GM06990 (cell line): ENCODE measurements at regions not wholly inside any gene's neighbourhood (a gene's known extent, or its start where the extent isn't known, plus 50 kb on each side); places are given as distances from the start of the nearest gene placed in this dataset.

Experiments used
- DNase-seq: peaks from one replicate; pipeline ENCODE4 v3.0.0-alpha.2; 2011; ENCODE audit not compliant: insufficient read length; ENCODE audit errors: extremely low read depth
- H3K27me3 ChIP-seq: replicated peaks from 2 replicates; pipeline ENCODE4 v1.6.0; 2011; ENCODE audit warnings: low read length; ENCODE audit not compliant: control insufficient read depth, insufficient read depth
- H3K36me3 ChIP-seq: 2 replicates; pipeline ENCODE4 v1.5.1; 2011; ENCODE audit warnings: low read length; ENCODE audit not compliant: control insufficient read depth, insufficient read depth
- H3K4me3 ChIP-seq: replicated peaks from 2 replicates; pipeline ENCODE4 v1.5.1; 2011; ENCODE audit warnings: low read depth, mild to moderate bottlenecking, control low read depth, low read length
- TF ChIP-seq, protein P1 (sequence below): IDR thresholded peaks from 2 replicates; pipeline ENCODE4 v1.5.1; 2011; ENCODE audit warnings: low read length, control low read depth, mild to moderate bottlenecking, inconsistent platforms; ENCODE audit not compliant: insufficient read depth, poor library complexity, severe bottlenecking

GRCh38 chr18:2192562-2192961 is 378.7 kb downstream of the METTL4 start:
- Histone ChIP-seq H3K36me3 (no peaks in the 10 kb centered on the region), H3K4me3 (no peak overlapping the region), H3K27me3 (no peaks in the 10 kb centered on the region)
- DNase-seq = no peak
- TF ChIP-seq, protein P1, sequence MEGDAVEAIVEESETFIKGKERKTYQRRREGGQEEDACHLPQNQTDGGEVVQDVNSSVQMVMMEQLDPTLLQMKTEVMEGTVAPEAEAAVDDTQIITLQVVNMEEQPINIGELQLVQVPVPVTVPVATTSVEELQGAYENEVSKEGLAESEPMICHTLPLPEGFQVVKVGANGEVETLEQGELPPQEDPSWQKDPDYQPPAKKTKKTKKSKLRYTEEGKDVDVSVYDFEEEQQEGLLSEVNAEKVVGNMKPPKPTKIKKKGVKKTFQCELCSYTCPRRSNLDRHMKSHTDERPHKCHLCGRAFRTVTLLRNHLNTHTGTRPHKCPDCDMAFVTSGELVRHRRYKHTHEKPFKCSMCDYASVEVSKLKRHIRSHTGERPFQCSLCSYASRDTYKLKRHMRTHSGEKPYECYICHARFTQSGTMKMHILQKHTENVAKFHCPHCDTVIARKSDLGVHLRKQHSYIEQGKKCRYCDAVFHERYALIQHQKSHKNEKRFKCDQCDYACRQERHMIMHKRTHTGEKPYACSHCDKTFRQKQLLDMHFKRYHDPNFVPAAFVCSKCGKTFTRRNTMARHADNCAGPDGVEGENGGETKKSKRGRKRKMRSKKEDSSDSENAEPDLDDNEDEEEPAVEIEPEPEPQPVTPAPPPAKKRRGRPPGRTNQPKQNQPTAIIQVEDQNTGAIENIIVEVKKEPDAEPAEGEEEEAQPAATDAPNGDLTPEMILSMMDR = no peak

- H3K27me3 ChIP-seq = no peaks in the 10 kb centered on the region
- TF ChIP-seq, protein P1 = no peak
- DNase-seq = no peak
- H3K4me3 ChIP-seq = no peak overlapping the region
- H3K36me3 ChIP-seq = no peaks in the 10 kb centered on the region
Observed at GRCh38 chr18:2197946-2198345, 373.4 kb downstream of the METTL4 start.

- no peaks in the 10 kb centered on the region for H3K27me3 ChIP-seq
- no peaks in the 10 kb centered on the region for H3K36me3 ChIP-seq
- H3K4me3 ChIP-seq = no peak overlapping the region
- TF ChIP-seq, protein P1 = no peak
- no peak for DNase-seq
Observed at GRCh38 chr18:2199060-2199459, 372.2 kb downstream of the METTL4 start.

DNA sequence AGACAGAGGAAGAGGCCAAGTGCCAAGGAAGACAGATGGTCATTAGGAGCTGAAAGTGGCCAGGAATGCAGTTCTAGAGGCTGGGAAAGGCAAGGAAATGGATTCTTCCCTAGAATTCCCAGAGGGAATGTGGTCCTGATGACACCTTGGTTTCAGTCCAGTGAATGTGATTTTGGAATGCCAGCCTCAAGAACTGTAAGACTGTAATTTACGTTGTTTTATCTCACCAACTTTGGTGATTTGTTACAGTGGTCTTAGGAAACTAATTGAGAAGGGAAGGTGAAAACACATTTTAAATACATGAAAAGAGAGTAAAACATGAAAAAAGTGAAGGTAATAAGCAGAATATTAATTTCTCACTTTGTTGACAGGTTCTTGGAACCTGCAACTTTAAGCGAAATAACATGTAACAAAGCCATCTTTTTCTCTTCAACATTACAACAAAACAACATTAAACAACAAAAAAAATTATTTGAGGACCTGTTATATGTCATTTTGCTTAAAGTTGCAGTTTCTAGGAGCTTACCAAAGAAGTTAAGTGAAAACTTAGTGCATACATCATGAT is 370.2 kb downstream of the METTL4 start:
- no peaks in the 10 kb centered on the region for H3K27me3 ChIP-seq

GRCh38 chr18:2204736-2205135 is 366.6 kb downstream of the METTL4 start:
- no peak for DNase-seq
- TF ChIP-seq, protein P1 = no peak
- H3K4me3 ChIP-seq = no peak overlapping the region
- H3K27me3 ChIP-seq = no peaks in the 10 kb centered on the region
- H3K36me3 ChIP-seq = no peaks in the 10 kb centered on the region

More for the DNA sequence above, 370.2 kb downstream of the METTL4 start:
- DNase-seq = no peak
- TF ChIP-seq, protein P1 = no peak
- Histone ChIP-seq H3K4me3 (no peak overlapping the region), H3K36me3 (no peaks in the 10 kb centered on the region)

DNA sequence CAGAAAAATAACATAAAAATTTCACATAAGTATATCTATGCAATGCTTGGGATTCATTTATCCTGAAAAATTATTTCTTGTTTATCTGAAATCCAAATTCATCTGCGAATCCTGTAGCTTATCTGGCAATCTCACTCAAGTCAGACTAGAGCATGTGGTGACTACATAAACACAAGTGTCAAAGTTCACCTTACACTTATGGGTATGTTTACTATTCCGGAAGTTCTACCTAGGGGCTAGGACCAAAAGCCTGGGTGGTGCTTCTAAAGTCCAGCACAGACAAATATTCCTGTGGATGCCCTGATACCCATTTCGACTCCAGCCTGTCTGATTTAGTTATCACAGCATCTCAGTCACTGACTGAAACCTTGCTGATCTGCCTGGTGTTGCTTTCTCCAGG is 364.0 kb downstream of the METTL4 start:
- no peak for DNase-seq

More for the DNA sequence above, 364.0 kb downstream of the METTL4 start:
- Histone ChIP-seq H3K36me3 (no peaks in the 10 kb centered on the region), H3K27me3 (no peaks in the 10 kb centered on the region), H3K4me3 (no peak overlapping the region)
- TF ChIP-seq, protein P1 = no peak
